HG03575 (cell line): ENCODE measurements at regions not wholly inside any gene's neighbourhood (a gene's known extent, or its start where the extent isn't known, plus 50 kb on each side); places are given as distances from the start of the nearest gene placed in this dataset.
A peak's percentile ranks its signal among the peaks of the same experiment; 100 is the strongest.

ENCODE experiments used
- ATAC-seq: cut with Tn5 transposase; IDR thresholded peaks from one replicate; pipeline ENCODE4 v1.9.1; 2021; ENCODE audit not compliant: unreplicated experiment, insufficient number of reproducible peaks, low FRiP score; ENCODE audit errors: extremely low read depth

DNA sequence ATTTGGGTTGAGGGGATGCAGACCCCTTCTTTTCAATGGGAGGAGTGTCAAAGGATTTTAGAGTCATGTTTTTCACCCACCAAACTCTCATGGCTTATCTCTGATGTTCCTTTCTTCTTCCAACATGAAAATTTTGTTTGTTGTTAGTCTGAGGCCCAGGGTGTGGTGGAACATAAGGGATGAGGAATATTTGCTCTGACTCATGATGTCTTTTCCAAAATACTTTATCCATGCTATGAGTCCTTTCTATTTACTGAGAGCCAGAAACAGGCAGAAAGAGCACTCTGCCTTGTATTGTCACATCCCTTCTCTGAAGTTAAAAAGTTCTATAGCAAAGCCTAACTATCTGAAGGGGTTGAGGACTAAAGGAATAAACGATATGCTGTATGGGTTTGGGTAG, 61.6 kb upstream of the GYPA start:
- ATAC-seq, result no peak

GRCh38 chr4:144203155-144203554, 62.6 kb upstream of the GYPA start:
- ATAC-seq, result no peak

DNA sequence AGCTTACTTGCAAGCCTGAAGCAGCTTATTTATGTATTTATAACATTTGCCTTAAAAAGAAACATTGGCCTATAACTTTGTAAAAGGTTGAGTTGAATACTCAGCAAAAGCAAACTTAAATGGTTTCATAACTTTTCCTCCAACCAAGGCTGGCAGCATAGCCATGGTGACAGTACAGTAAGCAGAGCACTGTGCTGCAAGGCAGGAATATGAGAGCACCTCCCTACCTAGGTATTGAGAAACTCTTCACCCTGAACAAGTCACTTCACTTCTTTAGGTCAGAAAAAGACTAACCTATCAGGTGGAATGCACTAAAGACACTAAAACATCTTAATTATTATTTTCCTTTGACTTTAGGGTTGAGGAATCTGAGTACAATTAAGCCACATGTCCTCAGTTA, 63.9 kb upstream of the GYPA start:
- no peak for ATAC-seq

GRCh38 chr4:144206711-144207110, 66.2 kb upstream of the GYPA start:
- ATAC-seq, result no peak

- ATAC-seq, result no peak
Measured at GRCh38 chr4:144208074-144208473, 67.6 kb upstream of the GYPA start.

GRCh38 chr4:144209491-144209890, 69.0 kb upstream of the GYPA start:
- no peak for ATAC-seq

- no peak for ATAC-seq
Measured at GRCh38 chr4:144213371-144213770, 72.9 kb upstream of the GYPA start.

GRCh38 chr4:144223149-144223548, 82.6 kb upstream of the GYPA start:
- ATAC-seq, result no peak

GRCh38 chr4:144223661-144224060, 83.1 kb upstream of the GYPA start:
- ATAC-seq, result no peak

- ATAC-seq, result no peak
Measured at GRCh38 chr4:144259285-144259684, 118.8 kb upstream of the GYPA start.

GRCh38 chr4:144267084-144267483, 126.6 kb upstream of the GYPA start:
- no peak for ATAC-seq

DNA sequence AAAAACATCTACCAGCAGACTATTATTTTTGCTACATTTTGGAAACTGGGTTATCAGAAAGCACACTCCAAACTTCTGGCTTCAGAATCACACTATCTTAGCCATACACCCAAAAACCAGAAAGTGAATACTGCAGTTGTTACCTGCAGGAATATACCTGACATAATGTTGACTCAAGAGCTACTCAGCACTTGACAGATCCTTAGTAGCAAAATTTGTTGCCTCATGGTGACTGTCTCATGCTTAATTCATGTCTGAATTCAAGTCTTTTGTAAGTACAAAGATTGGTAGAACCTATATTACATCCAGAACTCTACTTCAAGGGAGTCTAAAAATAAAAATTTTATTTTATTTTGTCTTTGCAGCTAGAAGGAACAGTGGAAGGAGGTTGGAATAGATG, 140.2 kb upstream of the GYPA start:
- no peak for ATAC-seq

- ATAC-seq, result no peak
Measured at GRCh38 chr4:144283526-144283925, 143.0 kb upstream of the GYPA start.

DNA sequence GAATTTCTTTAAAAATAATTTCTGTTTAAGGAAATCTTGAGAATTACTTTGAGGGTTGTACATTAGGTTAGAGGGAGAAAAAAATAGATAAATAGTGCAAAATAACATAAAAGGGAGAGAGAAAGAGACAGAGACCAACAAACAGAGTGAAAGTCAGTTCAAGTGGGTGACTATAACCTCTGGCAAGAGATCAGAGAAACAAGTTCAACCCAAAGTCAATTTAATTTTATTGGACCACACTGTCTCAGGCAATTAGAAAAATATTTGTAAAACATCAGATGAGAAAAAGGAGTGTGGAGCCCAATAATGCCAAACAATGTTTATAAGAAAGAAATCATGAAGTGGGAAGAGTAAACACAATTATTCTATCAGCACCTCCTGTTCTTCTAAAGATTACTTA, 143.5 kb upstream of the GYPA start:
- ATAC-seq, result no peak

GRCh38 chr4:144288011-144288903, 147.7 kb upstream of the GYPA start:
- ATAC-seq, result peak; percentile 86

DNA sequence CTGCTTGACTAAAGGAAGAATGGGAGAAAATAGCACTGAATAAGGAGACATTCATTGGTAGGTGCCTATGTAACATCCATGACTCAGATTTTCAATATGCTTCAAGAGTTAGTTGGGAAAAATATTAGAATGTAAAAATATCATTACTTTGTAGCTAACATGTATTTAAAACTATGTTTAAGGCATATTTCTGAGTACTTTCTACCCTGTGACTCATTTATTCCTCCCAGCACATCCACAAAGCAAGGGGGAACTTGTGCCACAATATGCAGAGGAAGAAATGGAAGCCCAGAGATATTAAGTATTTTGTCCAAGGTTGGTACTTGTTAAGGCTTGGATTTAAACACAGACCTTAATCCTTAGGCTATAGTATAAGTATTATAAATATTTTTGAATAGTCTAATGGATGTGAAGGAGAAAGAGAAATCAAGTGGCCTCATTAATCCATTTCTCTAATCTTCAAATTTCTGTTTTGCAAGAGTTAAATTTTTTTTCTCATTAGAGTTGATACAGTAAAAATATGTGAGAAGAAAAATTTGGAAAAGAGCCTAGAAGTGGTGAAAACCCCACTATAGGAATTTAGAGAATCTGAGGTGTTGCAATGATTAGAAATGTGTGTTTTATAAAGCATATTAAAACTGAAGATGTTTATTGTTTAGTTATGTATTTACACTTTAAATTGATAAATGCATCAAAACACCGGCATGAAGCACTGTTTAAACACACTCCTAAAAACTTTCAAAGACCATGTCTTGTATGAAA, 149.3 kb upstream of the GYPA start:
- no peak for ATAC-seq

DNA sequence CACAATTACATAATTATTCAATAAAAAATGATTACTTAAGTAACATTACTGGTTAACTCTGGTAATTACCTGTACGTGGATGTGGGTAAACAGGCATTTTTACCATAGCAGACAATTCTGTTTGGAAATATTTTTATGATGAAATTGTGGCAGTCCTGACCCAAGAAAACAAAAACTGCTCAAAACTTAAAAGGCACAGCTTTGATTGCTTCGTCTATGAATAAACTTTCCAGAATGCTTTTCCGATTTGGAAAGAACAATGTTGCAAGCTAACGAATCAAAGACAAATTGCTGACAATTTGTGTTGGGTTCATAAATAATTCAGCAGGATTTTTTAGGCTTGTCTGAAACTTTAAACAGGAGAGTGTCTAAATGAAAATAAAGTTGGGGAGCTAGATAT, 150.6 kb upstream of the GYPA start:
- ATAC-seq, result no peak

DNA sequence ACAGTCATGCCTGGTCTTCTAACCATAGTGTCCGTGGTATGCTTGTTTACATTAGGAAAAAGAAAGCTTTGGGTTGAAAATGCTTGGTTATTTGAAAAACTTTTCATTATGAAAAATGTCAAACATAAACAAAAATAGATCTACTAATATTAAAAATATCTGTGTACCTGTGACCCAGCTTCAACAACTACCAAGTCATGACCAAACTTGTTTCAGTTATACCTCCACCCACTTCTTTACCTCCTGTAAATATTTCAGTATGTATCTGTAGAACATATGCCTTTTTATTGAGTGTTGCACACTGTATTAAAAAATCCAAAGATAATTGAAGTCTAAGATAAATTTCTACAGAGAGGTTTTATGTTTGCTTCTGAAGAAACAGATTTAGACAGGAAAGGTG, 153.7 kb upstream of the GYPA start:
- ATAC-seq, result no peak

- ATAC-seq, result no peak
Measured at GRCh38 chr4:144295286-144295995, 154.9 kb upstream of the GYPA start.

GRCh38 chr4:144296941-144297340, 156.4 kb upstream of the GYPA start:
- no peak for ATAC-seq
